GM12878 (cell line): ENCODE measurements at regions not wholly inside any gene's neighbourhood (a gene's known extent, or its start where the extent isn't known, plus 50 kb on each side); places are given as distances from the start of the nearest gene placed in this dataset.

Experiments used
- ATAC-seq: fragments of 200-7000 bp; cut with Tn5 transposase; 3 replicates; pipeline ENCODE4 v1.9.1; 2020; ENCODE audit warnings: mild to moderate bottlenecking, moderate library complexity
- BruUV-seq: library from RNA; stranded (reverse); fragments of 400-500 nt; replicated peaks from 2 replicates; lab custom pipeline; 2021; lab: Mats Ljungman, UMichigan
- CTCF ChIA-PET: fragments of 300-600 bp; sonication (Branson Sonifier 250); formaldehyde crosslinking; extraction: SDS; loops from one replicate; lab custom pipeline; 2021; ENCODE audit warnings: inconsistent platforms; lab: Yijun Ruan, JAX
- POLR2A ChIA-PET: fragments of 350-600 bp; formaldehyde crosslinking; extraction: SDS; loops from one replicate; lab custom pipeline; 2021; ENCODE audit warnings: inconsistent platforms; lab: Charles Lee
- RAD21 ChIA-PET: fragments of 300-600 bp; sonication (Branson Sonifier 250); formaldehyde crosslinking; loops from one replicate; lab custom pipeline; 2023; ENCODE audit warnings: antibody characterized with exemption; ENCODE audit not compliant: unreplicated experiment; lab: Charles Lee
- SMC1A ChIA-PET: fragments of 300-600 bp; sonication (Branson Sonifier 250); formaldehyde crosslinking; loops from one replicate; lab custom pipeline; 2023; ENCODE audit not compliant: unreplicated experiment, uncharacterized antibody; lab: Charles Lee
- DNase-seq: peaks from one replicate; pipeline ENCODE4 v3.0.0-alpha.2; 2011; ENCODE audit warnings: low read depth, low spot score
- FAIRE-seq: peaks from 3 replicates; lab custom pipeline; 2011; peaks lifted over from hg19 to GRCh38; lab: Jason Lieb, UNC
- H2AFZ ChIP-seq: 2 replicates; pipeline ENCODE4 v1.6.0; 2011; ENCODE audit warnings: low read depth, low read length, control low read depth; ENCODE audit not compliant: control insufficient read depth
- H3K27ac ChIP-seq: 2 replicates; pipeline ENCODE4 v1.5.1; 2011; ENCODE audit warnings: control low read depth; ENCODE audit not compliant: control insufficient read depth, insufficient read depth
- H3K27me3 ChIP-seq, 2 experiments: replicated peaks in 1 of 2; 2 replicates each; pipeline versions ENCODE4 v1.6.0 to v1.6.1; 2011; ENCODE audit warnings: low read length in 1 of 2; ENCODE audit not compliant: control insufficient read depth in 2 of 2, insufficient read depth in 2 of 2
- H3K36me3 ChIP-seq, 2 experiments: 2 replicates each; pipeline ENCODE4 v1.5.1; 2011; ENCODE audit warnings: low read length in 1 of 2; ENCODE audit not compliant: control insufficient read depth in 2 of 2, insufficient read depth in 2 of 2
- H3K4me1 ChIP-seq: 2 replicates; pipeline ENCODE4 v1.6.1; 2011; ENCODE audit warnings: mild to moderate bottlenecking, low read length, moderate library complexity, mixed read lengths; ENCODE audit not compliant: control insufficient read depth, insufficient read depth
- H3K4me2 ChIP-seq: 2 replicates; pipeline ENCODE4 v1.6.0; 2011; ENCODE audit warnings: control low read depth; ENCODE audit not compliant: control insufficient read depth, insufficient read depth
- H3K4me3 ChIP-seq: fragments of 200-600 bp; sonication (generic); 2 replicates; pipeline ENCODE4 v1.5.1; 2016
- H3K79me2 ChIP-seq: 2 replicates; pipeline ENCODE4 v1.6.0; 2011; ENCODE audit warnings: low read length; ENCODE audit not compliant: control insufficient read depth, insufficient read depth
- H3K9ac ChIP-seq: 2 replicates; pipeline ENCODE4 v1.8.0; 2011; ENCODE audit warnings: low read length, control low read depth, mixed read lengths; ENCODE audit not compliant: control insufficient read depth, insufficient read depth
- H3K9me3 ChIP-seq: replicated peaks from 3 replicates; pipeline ENCODE4 v1.5.1; 2011; ENCODE audit warnings: mild to moderate bottlenecking, low read length; ENCODE audit not compliant: control insufficient read depth, insufficient read depth
- H4K20me1 ChIP-seq: 2 replicates; pipeline ENCODE4 v1.6.0; 2011; ENCODE audit not compliant: control insufficient read depth, insufficient read depth
- CBFB ChIP-seq: IDR thresholded peaks from 2 replicates; pipeline ENCODE4 v1.6.1; 2016; ENCODE audit warnings: antibody characterized with exemption, low read depth
- E4F1 ChIP-seq: fragments of 450-650 bp; IDR thresholded peaks from 2 replicates; pipeline ENCODE4 v1.6.1; 2018; ENCODE audit warnings: borderline replicate concordance, mild to moderate bottlenecking; ENCODE audit not compliant: partially characterized antibody
- HCFC1 ChIP-seq: fragments of 150-350 bp; IDR thresholded peaks from 2 replicates; pipeline ENCODE4 v1.6.1; 2014; ENCODE audit warnings: low read length
- HDAC6 ChIP-seq: fragments of 200-600 bp; sonication (generic); IDR thresholded peaks from one replicate; pipeline ENCODE4 v1.8.0; 2017; ENCODE audit warnings: antibody characterized with exemption; ENCODE audit not compliant: unreplicated experiment
- IRF4 ChIP-seq: IDR thresholded peaks from 2 replicates; pipeline ENCODE4 v1.6.1; 2011; ENCODE audit warnings: low read depth, low read length
- JUND ChIP-seq: IDR thresholded peaks from 2 replicates; pipeline ENCODE4 v1.6.1; 2012; ENCODE audit warnings: low read depth, mild to moderate bottlenecking, low read length, improper control_type of control experiment, moderate library complexity
- KAT2A ChIP-seq: conservative IDR thresholded peaks from 2 replicates; pipeline ENCODE4 v1.6.1; 2011; ENCODE audit warnings: low read depth, low read length; ENCODE audit not compliant: control insufficient read depth
- KDM1A ChIP-seq: fragments of 200-600 bp; sonication (generic); IDR thresholded peaks from 2 replicates; pipeline ENCODE4 v1.6.1; 2016; ENCODE audit warnings: borderline replicate concordance
- MEF2A ChIP-seq: IDR thresholded peaks from 2 replicates; pipeline ENCODE4 v1.6.1; 2011; ENCODE audit warnings: low read depth, mild to moderate bottlenecking, low read length, moderate library complexity; ENCODE audit not compliant: insufficient read depth
- SP1 ChIP-seq: IDR thresholded peaks from one replicate; pipeline ENCODE4 v1.6.1; 2011; ENCODE audit warnings: low read depth, low read length
- SREBF1 ChIP-seq: IDR thresholded peaks from 2 replicates; pipeline ENCODE4 v1.6.1; 2012; ENCODE audit warnings: mild to moderate bottlenecking, low read length
- TARDBP ChIP-seq: IDR thresholded peaks from 2 replicates; pipeline ENCODE4 v1.6.1; 2016; ENCODE audit warnings: borderline replicate concordance
- USF1 ChIP-seq: IDR thresholded peaks from 2 replicates; pipeline ENCODE4 v1.6.1; 2011; ENCODE audit warnings: borderline replicate concordance, low read depth, mild to moderate bottlenecking, moderate library complexity, mixed read lengths, low read length; ENCODE audit not compliant: insufficient read depth; ENCODE audit errors: extremely low read length
- WGBS: methylation state at CpG from one replicate; pipeline ENCODE4 v1.1.6; 2016; ENCODE audit warnings: low lambda C conversion rate; ENCODE audit not compliant: insufficient replicate concordance, insufficient coverage; ENCODE audit errors: missing lambda C conversion rate; 5-methylcytosine and 5-hydroxymethylcytosine counted together
- in situ Hi-C: fragments of 300-500 bp; cut with MboI; formaldehyde crosslinking; loops from 9 replicates; pipeline ENCODE4 v1.14.3; 2018; ENCODE audit warnings: mixed read lengths
- intact Hi-C: fragments of 100-400 bp; cut with micrococcal nuclease; formaldehyde crosslinking; loops from one replicate; pipeline ENCODE4 v1.14.2; 2022; ENCODE audit not compliant: unreplicated experiment
- TF ChIP-seq, protein P1 (sequence below): fragments of 450-650 bp; conservative IDR thresholded peaks from 2 replicates; pipeline ENCODE4 v1.6.1; 2017; ENCODE audit warnings: mild to moderate bottlenecking, moderate library complexity
- TF ChIP-seq, protein P2 (sequence below): fragments of 450-650 bp; IDR thresholded peaks from 2 replicates; pipeline ENCODE4 v1.6.1; 2017; ENCODE audit warnings: borderline replicate concordance
- TF ChIP-seq, protein P3 (sequence below): fragments of 150-350 bp; IDR thresholded peaks from 2 replicates; pipeline ENCODE4 v1.6.1; 2016; ENCODE audit warnings: low read depth, low read length

GRCh38 chr17:63289931-63290330 lies 156.2 kb downstream of the CYB561 start:
- H4K20me1 ChIP-seq: no peaks in the 10 kb centered on the region
- H3K9ac ChIP-seq: no peak overlapping the region
- POLR2A ChIA-PET: no interaction called here
- in situ Hi-C loops: no loop called here
- RAD21 ChIA-PET: no interaction called here
- SMC1A ChIA-PET: interaction anchor here (0.5 kb wide), 1 partner anchor 1752 kb away, joined by 3 read pairs; no protein-coding TSS in a partner anchor
- H3K4me2 ChIP-seq: no peak overlapping the region
- WGBS: 22% methylated on average over 1 of the region's 1 CpG
- H3K36me3 ChIP-seq: no peaks in the 10 kb centered on the region
- H3K27me3 ChIP-seq: no peaks in the 10 kb centered on the region
- no peak overlapping the region for H3K4me3 ChIP-seq
- no peak overlapping the region for H2AFZ ChIP-seq
- no peaks in the 10 kb centered on the region for H3K79me2 ChIP-seq
- FAIRE-seq: no peak
- CTCF ChIA-PET: no interaction called here
- DNase-seq: no peak
- no peaks in the 10 kb centered on the region; the same call in 2 of the 3 replicates for H3K9me3 ChIP-seq
- ATAC-seq: no peak
- no TSS peak for BruUV-seq
- no peaks in the 10 kb centered on the region for H3K4me1 ChIP-seq
- intact Hi-C loops: no loop called here
- no peak overlapping the region for H3K27ac ChIP-seq
- TF ChIP-seq MEF2A (no peak), CBFB (no peak), JUND (no peak), SREBF1 (no peak), USF1 (no peak), HCFC1 (no peak), KDM1A (no peak), TARDBP (no peak), KAT2A (no peak), E4F1 (no peak), HDAC6 (no peak), IRF4 (no peak), SP1 (no peak)
- TF ChIP-seq, protein P1, sequence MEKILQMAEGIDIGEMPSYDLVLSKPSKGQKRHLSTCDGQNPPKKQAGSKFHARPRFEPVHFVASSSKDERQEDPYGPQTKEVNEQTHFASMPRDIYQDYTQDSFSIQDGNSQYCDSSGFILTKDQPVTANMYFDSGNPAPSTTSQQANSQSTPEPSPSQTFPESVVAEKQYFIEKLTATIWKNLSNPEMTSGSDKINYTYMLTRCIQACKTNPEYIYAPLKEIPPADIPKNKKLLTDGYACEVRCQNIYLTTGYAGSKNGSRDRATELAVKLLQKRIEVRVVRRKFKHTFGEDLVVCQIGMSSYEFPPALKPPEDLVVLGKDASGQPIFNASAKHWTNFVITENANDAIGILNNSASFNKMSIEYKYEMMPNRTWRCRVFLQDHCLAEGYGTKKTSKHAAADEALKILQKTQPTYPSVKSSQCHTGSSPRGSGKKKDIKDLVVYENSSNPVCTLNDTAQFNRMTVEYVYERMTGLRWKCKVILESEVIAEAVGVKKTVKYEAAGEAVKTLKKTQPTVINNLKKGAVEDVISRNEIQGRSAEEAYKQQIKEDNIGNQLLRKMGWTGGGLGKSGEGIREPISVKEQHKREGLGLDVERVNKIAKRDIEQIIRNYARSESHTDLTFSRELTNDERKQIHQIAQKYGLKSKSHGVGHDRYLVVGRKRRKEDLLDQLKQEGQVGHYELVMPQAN: no peak
- TF ChIP-seq, protein P2, sequence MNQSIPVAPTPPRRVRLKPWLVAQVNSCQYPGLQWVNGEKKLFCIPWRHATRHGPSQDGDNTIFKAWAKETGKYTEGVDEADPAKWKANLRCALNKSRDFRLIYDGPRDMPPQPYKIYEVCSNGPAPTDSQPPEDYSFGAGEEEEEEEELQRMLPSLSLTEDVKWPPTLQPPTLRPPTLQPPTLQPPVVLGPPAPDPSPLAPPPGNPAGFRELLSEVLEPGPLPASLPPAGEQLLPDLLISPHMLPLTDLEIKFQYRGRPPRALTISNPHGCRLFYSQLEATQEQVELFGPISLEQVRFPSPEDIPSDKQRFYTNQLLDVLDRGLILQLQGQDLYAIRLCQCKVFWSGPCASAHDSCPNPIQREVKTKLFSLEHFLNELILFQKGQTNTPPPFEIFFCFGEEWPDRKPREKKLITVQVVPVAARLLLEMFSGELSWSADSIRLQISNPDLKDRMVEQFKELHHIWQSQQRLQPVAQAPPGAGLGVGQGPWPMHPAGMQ: no peak
- TF ChIP-seq, protein P3, sequence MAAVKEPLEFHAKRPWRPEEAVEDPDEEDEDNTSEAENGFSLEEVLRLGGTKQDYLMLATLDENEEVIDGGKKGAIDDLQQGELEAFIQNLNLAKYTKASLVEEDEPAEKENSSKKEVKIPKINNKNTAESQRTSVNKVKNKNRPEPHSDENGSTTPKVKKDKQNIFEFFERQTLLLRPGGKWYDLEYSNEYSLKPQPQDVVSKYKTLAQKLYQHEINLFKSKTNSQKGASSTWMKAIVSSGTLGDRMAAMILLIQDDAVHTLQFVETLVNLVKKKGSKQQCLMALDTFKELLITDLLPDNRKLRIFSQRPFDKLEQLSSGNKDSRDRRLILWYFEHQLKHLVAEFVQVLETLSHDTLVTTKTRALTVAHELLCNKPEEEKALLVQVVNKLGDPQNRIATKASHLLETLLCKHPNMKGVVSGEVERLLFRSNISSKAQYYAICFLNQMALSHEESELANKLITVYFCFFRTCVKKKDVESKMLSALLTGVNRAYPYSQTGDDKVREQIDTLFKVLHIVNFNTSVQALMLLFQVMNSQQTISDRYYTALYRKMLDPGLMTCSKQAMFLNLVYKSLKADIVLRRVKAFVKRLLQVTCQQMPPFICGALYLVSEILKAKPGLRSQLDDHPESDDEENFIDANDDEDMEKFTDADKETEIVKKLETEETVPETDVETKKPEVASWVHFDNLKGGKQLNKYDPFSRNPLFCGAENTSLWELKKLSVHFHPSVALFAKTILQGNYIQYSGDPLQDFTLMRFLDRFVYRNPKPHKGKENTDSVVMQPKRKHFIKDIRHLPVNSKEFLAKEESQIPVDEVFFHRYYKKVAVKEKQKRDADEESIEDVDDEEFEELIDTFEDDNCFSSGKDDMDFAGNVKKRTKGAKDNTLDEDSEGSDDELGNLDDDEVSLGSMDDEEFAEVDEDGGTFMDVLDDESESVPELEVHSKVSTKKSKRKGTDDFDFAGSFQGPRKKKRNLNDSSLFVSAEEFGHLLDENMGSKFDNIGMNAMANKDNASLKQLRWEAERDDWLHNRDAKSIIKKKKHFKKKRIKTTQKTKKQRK: no peak
